ENCODE measurements at regions not wholly inside any gene's neighbourhood (a gene's known extent, or its start where the extent isn't known, plus 50 kb on each side); places are given as distances from the start of the nearest gene placed in this dataset.
A peak's percentile ranks its signal among the peaks of the same experiment; 100 is the strongest.

DNA sequence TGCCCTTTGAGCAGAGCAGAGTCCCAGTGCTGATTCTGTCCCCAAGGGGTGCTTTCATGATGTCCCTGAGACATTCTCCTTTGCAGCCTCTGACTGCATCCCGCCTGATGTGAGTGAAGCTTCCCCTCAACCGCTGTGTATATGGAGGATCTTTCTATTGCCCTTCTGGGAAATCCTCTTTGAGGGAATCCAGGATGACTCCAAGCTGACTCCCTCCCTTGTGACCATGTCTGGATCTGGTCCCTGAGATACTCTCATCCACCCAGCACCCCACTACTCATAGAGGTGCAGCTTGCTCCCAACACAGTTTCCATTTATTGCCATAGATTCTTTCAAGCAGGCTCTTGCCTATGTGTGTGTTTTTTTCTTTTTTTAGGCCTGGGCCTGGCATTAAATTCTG, 216.5 kb downstream of the SEC61B start:
- no peak for DNase-seq (ENCODE audit: low read depth)

DNA sequence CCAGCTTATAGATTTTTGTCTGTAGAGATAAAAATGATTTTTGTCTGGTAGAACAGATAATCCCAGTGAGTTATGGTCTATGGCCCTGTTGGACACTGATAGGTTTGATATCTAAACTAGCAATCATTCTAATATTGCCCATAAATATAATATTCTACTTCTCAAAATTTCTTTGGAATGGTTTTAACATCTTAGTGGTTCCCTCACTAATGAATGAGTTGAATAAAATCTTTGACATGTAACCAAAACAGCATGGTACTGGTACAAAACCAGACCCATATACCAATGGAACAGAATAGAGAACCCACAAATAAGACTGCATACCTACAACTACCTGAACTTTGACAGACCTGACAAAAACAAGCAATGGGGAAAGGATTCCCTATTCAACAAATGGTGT, 219.7 kb downstream of the SEC61B start:
- no peak for DNase-seq (ENCODE audit: low read depth)

DNA sequence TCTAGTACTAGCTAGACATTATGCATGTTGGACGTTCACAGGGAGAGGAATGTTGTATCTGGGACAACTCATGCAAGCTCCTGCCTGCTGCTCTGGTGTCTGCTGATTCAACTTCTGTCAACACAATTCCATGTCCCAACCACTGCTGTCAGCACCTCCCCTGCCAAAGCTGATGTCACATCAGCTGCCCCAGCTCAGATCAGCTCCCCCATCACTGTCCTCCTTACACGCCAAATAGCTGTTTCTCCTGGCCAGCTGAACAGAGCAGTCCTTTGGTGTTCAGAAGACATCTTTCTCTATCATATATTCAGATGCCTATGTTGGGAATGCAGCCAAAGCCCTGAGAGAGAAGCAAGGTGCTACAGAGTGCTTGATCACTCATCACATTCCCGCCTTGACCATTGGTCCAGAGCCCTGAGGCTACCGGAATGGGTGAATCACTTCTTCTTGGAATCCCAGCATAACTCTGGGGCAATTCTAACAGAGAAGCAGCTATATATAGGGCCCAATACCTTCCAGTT, 223.3 kb downstream of the SEC61B start:
- peak; percentile 55 for DNase-seq (ENCODE audit: low read depth)

DNA sequence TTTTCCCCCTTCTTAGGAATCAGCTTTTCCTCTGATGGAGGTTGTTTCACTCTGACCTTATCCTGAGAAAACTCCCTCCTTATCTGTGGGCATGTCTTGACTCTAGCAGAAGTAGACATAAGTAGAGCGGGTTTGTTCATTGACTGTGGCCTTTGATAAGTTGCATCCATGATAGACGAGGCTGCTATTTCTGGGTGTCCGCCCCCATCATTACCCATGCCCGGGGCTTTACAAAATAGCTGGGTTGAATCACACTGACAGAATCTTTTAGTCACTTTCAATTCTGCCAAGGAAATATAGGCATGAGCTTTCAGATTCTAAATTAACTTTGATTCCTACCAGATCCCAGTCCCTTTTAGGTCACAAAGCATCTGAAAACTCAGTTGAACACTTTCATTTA, 223.8 kb downstream of the SEC61B start:
- DNase-seq (ENCODE audit: low read depth) = no peak

DNA sequence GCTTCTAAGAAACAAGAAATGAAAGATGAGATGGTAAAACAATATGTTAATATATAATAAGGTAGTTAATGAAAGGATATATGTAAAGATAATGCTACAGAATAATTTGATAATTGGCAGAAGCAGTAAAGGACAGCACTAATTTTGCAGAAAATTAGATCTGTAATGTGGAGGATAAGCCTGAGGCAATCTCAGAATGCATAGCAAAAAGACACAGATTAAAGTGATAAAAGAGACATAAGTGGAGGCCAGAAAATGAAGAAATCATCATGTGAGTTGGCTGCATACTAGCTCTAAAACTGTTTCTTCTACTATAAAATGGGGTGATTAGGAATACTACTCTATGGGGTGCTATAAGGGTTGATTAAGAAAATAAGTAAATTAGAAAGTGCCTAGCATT, 225.9 kb downstream of the SEC61B start:
- DNase-seq (ENCODE audit: low read depth) = no peak

DNA sequence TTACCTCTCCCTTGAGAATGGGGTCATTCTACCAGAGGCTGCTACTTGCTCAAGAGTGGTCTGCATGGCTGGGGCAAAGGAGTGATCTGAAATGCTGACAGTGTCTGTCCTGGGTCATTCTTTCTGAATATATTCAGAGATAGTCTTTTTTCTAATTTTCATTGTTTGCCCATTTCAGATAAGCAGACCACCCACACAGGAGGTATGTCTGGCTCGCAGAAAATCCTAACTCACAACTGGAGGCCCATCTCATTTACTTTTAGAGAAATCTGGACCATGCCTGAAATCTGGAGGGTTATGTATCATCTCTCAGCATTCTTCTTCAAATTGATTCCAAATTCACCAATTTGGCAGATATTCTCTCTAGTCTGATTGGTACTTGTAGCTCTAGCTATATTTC, 227.6 kb downstream of the SEC61B start:
- DNase-seq (ENCODE audit: low read depth) = no peak

DNA sequence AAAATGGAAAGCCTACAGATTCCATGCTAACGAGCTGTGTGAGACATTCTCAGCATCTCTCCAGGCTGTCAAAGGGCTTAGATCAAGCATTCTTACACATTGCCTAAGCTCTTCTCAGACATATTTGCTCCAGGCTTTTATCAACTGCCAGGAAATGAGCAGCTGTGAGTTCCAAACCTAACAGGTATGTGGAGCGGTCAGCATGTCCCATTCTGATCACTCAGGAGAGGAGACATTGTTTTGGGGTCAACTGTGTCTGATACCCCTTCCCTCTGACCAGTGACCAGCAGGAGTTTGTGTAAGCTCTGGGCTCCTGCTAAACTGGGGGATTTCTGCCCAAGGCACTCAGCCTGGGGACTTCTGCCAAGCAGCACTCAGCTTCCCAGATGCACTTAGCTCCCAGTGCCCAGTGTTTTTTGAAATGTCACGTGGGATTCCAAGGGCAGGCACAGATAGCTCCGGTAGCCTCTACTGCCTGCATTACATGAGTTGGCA, 229.1 kb downstream of the SEC61B start:
- DNase-seq (ENCODE audit: low read depth) = no peak

DNA sequence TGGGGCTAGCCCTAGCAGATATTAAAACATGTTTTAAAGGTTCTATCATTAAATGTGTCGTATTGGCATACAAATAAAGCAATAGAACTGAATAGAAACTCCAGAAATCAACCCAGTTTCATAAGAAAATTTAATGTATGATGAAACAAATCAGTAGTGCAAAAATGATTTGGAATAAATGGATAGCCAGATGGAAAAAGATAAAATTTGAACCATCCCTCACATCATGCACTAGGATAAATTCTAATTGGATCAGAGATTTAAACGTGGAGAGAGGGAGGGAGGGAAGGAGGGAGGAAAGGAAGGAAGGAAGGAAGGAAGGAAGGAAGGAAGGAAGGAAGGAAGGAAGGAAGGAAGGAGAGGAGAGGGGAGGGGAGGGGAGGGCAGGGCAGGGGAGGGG, 235.3 kb downstream of the SEC61B start:
- no peak for DNase-seq (ENCODE audit: low read depth)

DNA sequence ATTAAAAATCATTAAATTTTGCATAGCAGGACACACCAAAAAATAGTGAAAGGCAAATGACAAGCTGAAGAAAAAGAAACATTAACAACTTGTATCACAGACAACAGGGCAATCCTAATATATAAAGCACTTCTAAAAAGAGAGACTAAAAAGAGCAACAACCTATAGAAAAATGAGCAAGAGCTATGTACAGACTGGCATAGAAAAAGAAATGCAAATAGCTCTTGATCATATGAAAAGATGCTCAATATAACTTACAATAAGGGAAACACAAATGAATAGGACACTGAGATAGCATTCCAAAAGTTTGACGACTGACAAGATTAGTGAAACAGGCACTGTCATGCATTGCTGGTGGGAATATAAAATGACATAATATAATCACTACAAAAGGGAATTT, 235.9 kb downstream of the SEC61B start:
- no peak for DNase-seq (ENCODE audit: low read depth)

DNA sequence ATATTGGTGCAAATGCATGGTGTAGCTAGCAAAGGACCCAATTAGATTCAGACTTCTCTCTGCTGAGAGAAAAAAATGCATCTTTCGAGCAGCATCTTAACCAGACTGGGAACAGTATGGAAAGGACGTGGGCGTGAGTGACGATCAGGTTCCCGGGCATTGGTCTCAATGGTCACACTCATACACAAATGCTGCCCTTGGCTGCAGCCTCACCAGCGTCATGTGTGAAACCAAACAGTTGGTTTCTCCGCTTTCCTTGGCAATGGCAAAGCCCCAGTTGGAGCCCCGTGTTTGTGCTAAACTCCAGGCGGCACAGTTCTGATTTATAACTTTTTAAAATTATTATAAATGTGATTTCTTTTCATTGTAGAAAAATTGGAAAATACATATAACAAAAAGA, 237.8 kb downstream of the SEC61B start:
- no peak for DNase-seq (ENCODE audit: low read depth)

DNA sequence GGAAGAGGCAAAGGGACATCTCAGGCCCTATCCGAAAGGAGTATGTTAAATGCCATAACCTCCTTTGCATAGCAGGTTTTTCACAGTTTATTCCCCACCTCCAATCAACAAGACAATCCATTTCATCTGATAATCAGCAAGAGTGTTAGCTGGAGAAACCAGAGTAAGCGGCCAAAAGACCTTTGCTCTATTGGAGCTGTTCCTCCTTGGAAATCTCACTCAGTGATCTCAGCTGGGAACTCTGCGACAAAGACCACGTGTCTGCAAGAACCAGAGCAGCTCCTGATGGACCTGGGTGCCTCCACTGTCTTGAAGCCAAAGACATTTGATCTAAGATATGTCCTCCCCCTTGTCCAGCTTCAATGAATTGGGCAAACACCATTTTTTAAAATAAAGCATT, 241.0 kb downstream of the SEC61B start:
- DNase-seq (ENCODE audit: low read depth) = no peak

DNA sequence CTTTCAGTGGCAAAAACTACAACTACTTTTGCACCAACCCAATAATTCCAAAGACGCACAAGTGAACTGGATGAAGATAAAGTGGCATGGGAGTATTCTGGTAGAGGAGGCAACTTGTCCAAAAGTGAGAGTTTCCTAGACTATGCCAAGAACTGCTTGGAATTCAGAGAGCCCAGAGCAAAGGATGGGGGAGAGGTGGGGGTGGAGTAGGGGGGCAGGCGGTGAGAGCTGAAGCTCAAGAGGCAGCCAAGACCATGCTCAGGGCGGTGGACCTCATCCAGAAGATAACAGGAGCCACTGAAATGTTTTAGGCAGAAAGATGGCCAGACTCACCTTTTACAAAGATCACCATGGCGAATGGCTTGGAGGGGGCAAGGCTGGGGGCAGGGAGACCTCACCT, 242.5 kb downstream of the SEC61B start:
- no peak for DNase-seq (ENCODE audit: low read depth)

DNA sequence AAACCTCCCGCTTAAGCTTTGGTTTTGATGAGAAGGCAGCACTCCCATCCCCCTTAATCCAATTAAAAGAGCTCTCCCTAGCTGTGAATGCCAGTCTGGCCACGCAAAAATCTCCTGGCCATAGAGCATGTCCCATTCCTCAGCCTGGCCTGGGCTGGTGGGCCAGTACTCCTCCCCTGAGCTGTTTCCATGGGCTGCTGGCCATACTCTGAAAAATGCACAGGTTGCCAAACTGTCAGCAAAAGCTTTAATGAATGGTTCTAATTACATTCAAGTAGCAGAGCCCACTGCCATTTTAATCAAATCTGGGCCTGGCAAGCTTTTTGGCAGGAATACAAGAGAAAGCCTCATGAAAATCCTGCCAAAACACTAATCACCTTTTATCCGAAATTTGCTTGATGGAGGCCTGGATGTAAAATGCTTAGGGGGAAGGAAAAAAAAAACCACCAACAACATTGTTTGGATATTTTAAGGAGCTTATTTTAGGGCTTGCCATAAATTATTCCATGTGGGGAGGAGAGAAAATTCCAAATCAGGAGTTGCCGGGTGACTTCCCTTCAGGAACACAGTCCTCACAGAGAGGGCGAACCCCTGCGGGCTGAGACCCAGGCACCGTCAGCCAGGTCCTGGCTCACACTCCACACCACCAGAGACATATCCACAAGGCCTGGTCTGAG, 243.3 kb downstream of the SEC61B start:
- DNase-seq (ENCODE audit: low read depth) = no peak

DNA sequence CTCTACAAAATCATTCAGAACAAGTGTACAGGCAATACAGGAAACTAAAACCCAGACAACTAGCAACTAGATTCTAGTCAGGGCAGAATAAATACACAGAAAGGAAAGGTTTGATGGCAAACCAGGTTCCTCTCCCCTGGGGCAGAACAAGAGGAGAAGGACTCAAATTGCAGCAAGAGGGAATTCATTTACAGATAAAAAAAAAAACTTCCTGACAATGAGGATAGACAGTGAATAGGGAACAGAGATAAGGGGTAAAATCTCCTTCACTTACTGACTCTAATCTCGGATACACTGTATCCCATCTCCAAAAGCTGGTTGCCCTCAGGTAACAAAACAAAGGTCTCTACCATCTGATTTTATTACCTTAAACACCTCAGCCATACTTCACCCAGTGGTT, 244.0 kb downstream of the SEC61B start:
- no peak for DNase-seq (ENCODE audit: low read depth)

DNA sequence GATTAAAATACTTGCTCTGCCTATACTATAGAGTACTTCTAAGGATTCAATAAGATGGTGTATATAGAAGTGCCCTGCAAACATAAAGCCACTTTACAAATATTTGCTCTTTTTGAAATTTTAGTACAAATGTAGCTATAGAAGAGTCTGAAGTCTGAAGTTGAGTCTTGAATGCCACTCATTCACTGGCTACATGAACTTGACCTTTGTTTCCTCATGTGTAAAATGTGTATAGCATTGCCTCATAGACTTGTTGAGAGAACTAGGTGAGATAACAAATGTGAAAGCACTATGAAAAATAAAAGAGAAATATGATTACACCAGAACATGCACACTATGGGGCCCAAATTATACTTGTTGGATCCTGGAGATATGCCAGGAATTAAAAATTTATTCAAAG, 244.7 kb downstream of the SEC61B start:
- no peak for DNase-seq (ENCODE audit: low read depth)

DNA sequence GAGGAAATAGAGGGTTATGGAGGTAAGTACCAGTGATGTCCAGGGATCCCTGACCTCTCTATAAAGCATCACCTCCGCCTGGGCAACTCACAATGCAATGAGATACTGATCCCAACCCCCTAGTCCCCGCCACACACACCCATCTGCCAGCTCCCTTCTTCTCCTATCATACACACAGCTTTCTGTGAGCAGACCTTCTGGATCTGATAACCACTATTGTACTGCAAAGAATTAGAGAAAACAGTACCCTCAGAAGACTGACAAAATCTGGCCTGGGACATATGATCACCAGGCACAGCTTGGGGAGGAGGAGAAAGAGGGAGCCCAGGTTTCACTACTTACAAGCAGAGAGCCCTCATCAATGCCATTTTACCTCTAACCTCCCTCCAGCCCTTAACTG, 249.0 kb downstream of the SEC61B start:
- no peak for DNase-seq (ENCODE audit: low read depth)

DNA sequence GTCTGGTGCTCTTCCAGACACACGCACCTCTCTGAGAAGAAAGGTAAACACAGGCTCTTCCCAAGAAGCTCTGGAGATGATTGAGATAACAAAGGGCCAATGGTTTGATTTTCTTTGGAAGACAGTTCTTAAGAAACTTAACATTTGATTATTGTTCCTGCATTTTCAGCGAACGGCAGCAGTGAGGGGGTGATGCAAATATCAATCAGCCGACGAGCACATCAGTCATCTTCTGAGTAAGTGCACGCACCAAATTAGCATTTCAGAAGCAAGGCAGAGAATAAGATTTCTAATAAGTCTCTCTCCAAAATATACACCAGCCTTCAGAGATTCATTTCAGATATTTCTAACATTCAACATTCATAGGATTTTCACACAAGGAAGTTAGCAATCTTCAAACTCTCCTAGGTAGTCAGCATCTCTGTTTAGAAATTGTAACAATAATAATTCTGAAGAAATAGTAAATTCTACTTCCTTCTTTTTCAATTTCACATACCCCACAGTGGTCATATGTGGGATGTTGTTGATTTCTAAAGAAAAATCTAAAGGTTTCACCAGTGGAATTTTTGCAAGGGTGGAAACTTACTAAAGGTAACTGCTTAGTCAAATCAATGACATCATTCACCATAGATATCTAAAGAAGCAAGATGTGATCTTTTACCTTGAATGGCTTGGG, 250.3 kb downstream of the SEC61B start:
- DNase-seq (ENCODE audit: low read depth) = no peak

DNA sequence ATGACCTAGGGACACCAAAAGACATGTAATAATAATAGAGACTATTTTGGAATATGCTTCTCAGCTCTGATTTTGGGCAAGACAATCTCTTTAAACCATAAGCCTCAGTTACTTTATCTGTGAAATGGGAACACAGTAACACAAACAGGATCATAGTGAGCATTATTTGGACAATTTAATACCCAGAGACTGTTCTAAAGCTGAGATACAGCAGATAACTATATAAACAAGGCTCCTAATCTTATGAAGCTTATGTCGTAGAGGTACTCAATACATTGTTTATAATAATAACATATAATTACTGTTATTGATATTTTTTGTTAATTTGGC, 250.8 kb downstream of the SEC61B start:
- DNase-seq (ENCODE audit: low read depth) = no peak

DNA sequence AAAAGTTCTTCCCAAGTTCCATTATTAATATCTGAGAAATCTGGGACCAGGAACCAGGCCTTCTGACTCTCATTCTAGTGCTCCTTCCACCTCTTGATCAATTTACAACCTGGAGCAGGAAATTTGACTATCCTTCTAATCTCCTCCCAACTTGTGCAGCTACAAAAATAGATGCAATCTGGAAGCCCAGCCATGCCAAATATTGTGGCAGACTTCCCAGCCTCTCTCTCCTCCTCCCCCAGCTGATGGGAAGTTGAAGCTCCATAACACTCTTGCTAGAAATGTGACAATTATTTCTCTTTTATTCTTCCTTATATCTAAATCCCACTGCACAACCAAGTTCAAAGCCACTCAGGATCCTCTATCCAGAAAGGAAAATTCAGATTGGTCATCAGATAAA, 252.1 kb downstream of the SEC61B start:
- no peak for DNase-seq (ENCODE audit: low read depth)

DNA sequence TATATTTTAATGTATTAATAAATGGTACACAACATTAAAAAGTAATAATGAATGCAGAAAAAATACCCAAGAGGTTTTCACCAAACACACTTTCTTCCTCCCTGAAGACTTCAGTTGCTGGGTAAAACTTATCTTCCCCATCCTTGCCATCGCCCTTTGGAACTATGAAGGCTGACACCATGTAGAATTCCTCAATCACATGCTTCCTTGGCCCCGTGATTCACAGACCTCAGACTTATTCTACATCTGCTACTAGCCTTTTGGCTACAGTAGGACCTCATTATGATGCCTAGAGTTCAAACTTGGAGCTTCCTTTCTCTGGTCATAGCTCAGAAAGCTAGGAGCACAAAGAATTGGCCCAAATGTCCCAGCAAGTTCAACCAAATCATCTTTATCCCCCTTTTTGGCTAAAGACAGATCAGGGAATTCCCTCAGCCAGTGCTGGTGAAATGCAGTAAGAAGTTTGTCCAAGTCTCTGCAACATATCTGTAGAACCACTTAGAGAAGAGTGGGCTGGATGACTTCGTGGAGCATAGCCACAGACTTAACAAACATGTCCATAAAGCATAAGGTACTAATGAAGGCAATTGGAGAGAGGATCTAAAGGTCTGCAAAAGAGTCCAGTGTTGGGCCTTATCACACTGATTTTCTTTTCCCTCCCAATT, 253.5 kb downstream of the SEC61B start:
- no peak for DNase-seq (ENCODE audit: low read depth)

DNA sequence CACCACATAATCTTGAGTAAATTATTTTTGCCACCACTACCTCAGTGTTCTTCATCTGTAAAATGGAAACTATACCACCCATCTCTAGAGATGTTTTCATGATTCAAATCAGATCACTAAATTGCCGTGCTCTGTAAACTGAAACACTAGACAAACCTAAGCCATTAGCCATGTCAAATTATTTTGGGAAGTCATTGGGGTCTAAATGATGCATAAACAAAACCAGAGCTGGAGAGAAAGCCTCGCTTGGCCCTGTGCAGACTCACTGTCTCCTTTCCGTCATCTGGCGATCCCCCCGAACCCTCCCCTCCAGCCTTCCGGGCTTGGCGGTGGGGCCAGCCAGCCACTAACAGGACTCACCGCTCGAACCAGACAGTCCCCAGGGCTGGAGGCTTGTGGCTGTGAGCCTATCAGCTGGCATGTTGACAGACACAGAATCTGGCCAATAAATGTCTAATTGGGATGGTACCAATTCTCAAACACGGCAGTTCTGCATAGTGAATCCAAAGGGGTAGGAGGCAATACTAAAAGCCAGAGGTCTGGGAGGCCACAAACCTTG, 256.5 kb downstream of the SEC61B start:
- DNase-seq (ENCODE audit: low read depth) = no peak

DNA sequence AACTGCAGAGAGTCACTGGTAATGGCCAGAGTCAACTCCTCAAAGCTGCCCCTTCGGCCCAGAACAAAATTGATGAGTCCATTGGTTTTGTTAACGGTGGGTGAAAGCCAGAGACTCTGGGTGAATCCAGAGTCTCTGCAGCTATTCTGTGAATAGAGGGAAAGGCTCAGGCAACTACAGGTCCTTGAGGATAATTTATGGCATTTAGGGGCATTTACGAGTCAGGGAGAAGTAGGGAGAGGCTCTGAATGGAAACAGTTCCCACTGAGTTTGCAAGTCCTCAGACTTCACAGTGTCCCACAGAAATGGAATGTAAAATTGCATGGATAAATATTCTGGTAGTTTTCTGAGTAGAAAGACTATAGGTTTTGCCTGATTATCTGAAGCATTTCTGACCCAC, 257.8 kb downstream of the SEC61B start:
- no peak for DNase-seq (ENCODE audit: low read depth)

DNA sequence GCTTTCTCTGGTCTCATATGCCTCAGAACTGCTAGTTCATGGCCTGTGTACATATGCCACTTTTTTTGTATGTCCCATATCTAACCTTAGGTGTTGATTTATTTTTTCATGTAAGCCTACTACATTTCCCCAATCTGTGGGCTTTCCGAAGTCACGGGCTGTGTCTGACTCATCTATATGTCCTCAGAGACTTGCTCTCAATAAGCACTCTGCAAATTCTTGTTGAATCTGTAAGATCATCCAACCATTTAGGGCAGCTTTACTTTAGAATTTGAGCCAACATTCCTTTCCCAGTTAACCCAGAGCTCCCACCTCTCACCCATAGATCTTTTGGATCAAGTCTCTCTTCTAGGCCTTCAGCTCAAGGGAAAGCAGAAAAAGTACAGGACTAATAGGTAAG, 263.4 kb downstream of the SEC61B start:
- DNase-seq (ENCODE audit: low read depth) = peak; percentile 63
